ENCODE measurements at regions not wholly inside any gene's neighbourhood (a gene's known extent, or its start where the extent isn't known, plus 50 kb on each side); places are given as distances from the start of the nearest gene placed in this dataset.

DNA sequence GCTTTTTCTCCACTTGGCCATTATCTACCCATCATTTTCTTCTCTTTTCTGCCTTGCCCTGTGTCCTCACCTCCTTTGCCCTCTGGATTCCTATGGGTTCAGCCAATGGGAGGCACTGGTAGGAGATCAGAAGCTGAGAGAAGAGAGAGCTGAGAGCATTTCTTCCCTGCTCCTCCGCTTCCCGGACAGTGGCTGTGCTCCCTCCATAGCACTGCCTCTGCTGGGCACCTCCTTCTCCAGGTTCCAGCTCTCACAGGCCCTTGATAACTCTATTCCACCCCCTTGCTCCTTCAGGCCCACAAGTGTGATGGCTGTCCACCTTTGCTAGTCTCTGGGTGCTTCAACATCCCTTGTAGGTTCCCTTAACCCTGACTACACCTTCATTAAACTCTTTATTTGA, 79.6 kb downstream of the LSM5 start:
- no peak overlapping the region for H2AFZ ChIP-seq (ENCODE audit: low read depth)
- no peaks in the 10 kb centered on the region for H3K4me1 ChIP-seq (ENCODE audit: control insufficient read depth in 1 of 2, insufficient read depth in 2 of 2, low read depth in 1 of 2, low read length in 1 of 2)
- no peak for TF ChIP-seq YY1 (IDR thresholded peaks at IDR 0.05; ENCODE audit: low read depth)
- no peak for TF ChIP-seq RCOR1 (IDR thresholded peaks at IDR 0.05; ENCODE audit: low read length)
- TF ChIP-seq, protein P1, sequence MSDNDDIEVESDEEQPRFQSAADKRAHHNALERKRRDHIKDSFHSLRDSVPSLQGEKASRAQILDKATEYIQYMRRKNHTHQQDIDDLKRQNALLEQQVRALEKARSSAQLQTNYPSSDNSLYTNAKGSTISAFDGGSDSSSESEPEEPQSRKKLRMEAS (IDR thresholded peaks at IDR 0.05; ENCODE audit: low read depth) = no peak
- no peak for TF ChIP-seq FOXM1 (IDR thresholded peaks at IDR 0.05; ENCODE audit: low read depth)
- TF ChIP-seq ELF1 (IDR thresholded peaks at IDR 0.05) = no peak
- no peak for TF ChIP-seq FOSL2 (IDR thresholded peaks at IDR 0.05; ENCODE audit: borderline replicate concordance, low read depth)
- no peak for TF ChIP-seq MEF2A (IDR thresholded peaks at IDR 0.05; ENCODE audit: borderline replicate concordance, low read depth)
- TF ChIP-seq TEAD4 (IDR thresholded peaks at IDR 0.05; ENCODE audit: borderline replicate concordance, insufficient read depth) = no peak
- no peak for TF ChIP-seq GATA2 (CRISPR knock-in tag; IDR thresholded peaks at IDR 0.05)
- TF ChIP-seq NRF1 (IDR thresholded peaks at IDR 0.05; ENCODE audit: low read depth, low read length) = no peak
- no peak for TF ChIP-seq GABPA (IDR thresholded peaks at IDR 0.05; ENCODE audit: low read depth)
- TF ChIP-seq EZH2phosphoT487 (IDR thresholded peaks at IDR 0.05; ENCODE audit: borderline replicate concordance, low read depth) = no peak
- no peak for TF ChIP-seq ZBTB33 (IDR thresholded peaks at IDR 0.05; ENCODE audit: borderline replicate concordance, low read depth)
- TF ChIP-seq JUND (IDR thresholded peaks at IDR 0.05) = no peak
- no peak for TF ChIP-seq TAF1 (IDR thresholded peaks at IDR 0.05; ENCODE audit: borderline replicate concordance, low read depth, low read length)
- TF ChIP-seq NFIC (IDR thresholded peaks at IDR 0.05; ENCODE audit: borderline replicate concordance) = no peak
- TF ChIP-seq RFX5 (IDR thresholded peaks at IDR 0.05; ENCODE audit: low read length) = no peak
- H3K36me3 ChIP-seq (replicated peaks in 1 of 2; ENCODE audit: control insufficient read depth in 1 of 2, insufficient read depth in 2 of 2, low read length in 1 of 2) = no peaks in the 10 kb centered on the region
- H3K27ac ChIP-seq (ENCODE audit: low read depth in 2 of 2, low read length in 1 of 2) = no peak overlapping the region
- no peak overlapping the region for H3K9ac ChIP-seq
- no peak overlapping the region for H3K4me2 ChIP-seq
- no peaks in the 10 kb centered on the region for H3K9me3 ChIP-seq
- H3K79me2 ChIP-seq (ENCODE audit: insufficient read depth) = no peaks in the 10 kb centered on the region
- no peaks in the 10 kb centered on the region for H4K20me1 ChIP-seq (ENCODE audit: insufficient read depth)
- H3F3A ChIP-seq (replicated peaks; ENCODE audit: insufficient read depth) = no peaks in the 10 kb centered on the region
- no peak overlapping the region for H3K4me3 ChIP-seq (ENCODE audit: low read depth in 2 of 2, low read length in 1 of 2)
- peaks cover 2% of the 10 kb centered on the region; the same call in 1 of the 2 replicates for H3K27me3 ChIP-seq (ENCODE audit: insufficient read depth)
- ChIA-PET POLR2A (no interaction called here), CTCF (no interaction called here)
- H3K9me2 ChIP-seq = no peaks in the 10 kb centered on the region
- 9% methylated on average over 2 of the region's 2 CpGs for WGBS (ENCODE audit: low lambda C conversion rate)
- no peak for DNase-seq

DNA sequence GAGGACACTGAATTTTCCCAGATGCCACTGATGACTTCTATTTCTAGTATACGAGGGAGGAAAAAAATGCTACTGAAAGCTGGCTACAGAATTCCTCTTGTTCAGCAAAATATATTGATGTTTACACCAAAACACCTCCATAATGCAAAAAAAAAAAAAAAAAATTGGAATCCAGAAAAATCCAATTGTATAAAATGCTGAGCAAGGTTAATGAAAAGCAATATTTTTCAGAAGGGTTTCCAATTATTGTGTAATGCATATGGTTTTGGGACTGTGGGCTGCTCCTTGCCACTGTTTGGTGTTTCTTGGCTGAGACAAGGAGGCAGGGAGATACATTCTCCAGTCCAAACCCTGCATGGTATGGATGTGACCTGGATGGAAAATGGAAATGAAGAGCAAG, 83.8 kb downstream of the LSM5 start:
- H3K27ac ChIP-seq (ENCODE audit: low read depth in 2 of 2, low read length in 1 of 2) = no peak overlapping the region
- H3K27me3 ChIP-seq (ENCODE audit: insufficient read depth) = no peaks in the 10 kb centered on the region; the same call in 1 of the 2 replicates
- POLR2A ChIA-PET = no interaction called here
- no peak overlapping the region for H3K4me3 ChIP-seq (ENCODE audit: low read depth in 2 of 2, low read length in 1 of 2)
- no peaks in the 10 kb centered on the region for H3K9me2 ChIP-seq
- no peak for TF ChIP-seq GATA2 (CRISPR knock-in tag; IDR thresholded peaks at IDR 0.05)
- TF ChIP-seq TAF1 (IDR thresholded peaks at IDR 0.05; ENCODE audit: borderline replicate concordance, low read depth, low read length) = no peak
- TF ChIP-seq MEF2A (IDR thresholded peaks at IDR 0.05; ENCODE audit: borderline replicate concordance, low read depth) = no peak
- TF ChIP-seq TCF12 (IDR thresholded peaks at IDR 0.05) = no peak
- TF ChIP-seq RFX5 (IDR thresholded peaks at IDR 0.05; ENCODE audit: low read length) = no peak
- no peak for TF ChIP-seq USF2 (IDR thresholded peaks at IDR 0.05; ENCODE audit: borderline replicate concordance, low read depth, low read length)
- TF ChIP-seq SIN3A (IDR thresholded peaks at IDR 0.05; ENCODE audit: borderline replicate concordance, low read depth, low read length) = no peak
- TF ChIP-seq YY1 (IDR thresholded peaks at IDR 0.05; ENCODE audit: low read depth) = no peak
- no peak overlapping the region for H3K9ac ChIP-seq
- no peaks in the 10 kb centered on the region for H3K4me1 ChIP-seq (ENCODE audit: control insufficient read depth in 1 of 2, insufficient read depth in 2 of 2, low read depth in 1 of 2, low read length in 1 of 2)
- no peaks in the 10 kb centered on the region for H3K79me2 ChIP-seq (ENCODE audit: insufficient read depth)
- no peaks in the 10 kb centered on the region for H3K9me3 ChIP-seq
- H3K4me2 ChIP-seq = no peak overlapping the region
- no peak for DNase-seq
- 0% methylated on average over 1 of the region's 1 CpG for WGBS (ENCODE audit: low lambda C conversion rate)
- no peaks in the 10 kb centered on the region for H3F3A ChIP-seq (replicated peaks; ENCODE audit: insufficient read depth)
- H3K36me3 ChIP-seq (replicated peaks in 1 of 2; ENCODE audit: control insufficient read depth in 1 of 2, insufficient read depth in 2 of 2, low read length in 1 of 2) = no peaks in the 10 kb centered on the region
- CTCF ChIA-PET = no interaction called here
- H4K20me1 ChIP-seq (ENCODE audit: insufficient read depth) = no peaks in the 10 kb centered on the region
- H2AFZ ChIP-seq (ENCODE audit: low read depth) = no peak overlapping the region

Data from SK-N-SH (cell line).